Activated naive CD4-positive, alpha-beta T cell treated with anti-CD3 and anti-CD28 coated beads, Interleukin-2, amount 50 U/mL, for 24 hours (primary cell): ENCODE measurements at regions not wholly inside any gene's neighbourhood (a gene's known extent, or its start where the extent isn't known, plus 50 kb on each side); places are given as distances from the start of the nearest gene placed in this dataset.

Source experiments
- H3K27ac Mint-ChIP-seq: one replicate; pipeline ENCODE4 v1.8.0; 2021; ENCODE audit warnings: mild to moderate bottlenecking, mixed read lengths
- H3K27me3 Mint-ChIP-seq: one replicate; pipeline ENCODE4 v1.8.0; 2021; ENCODE audit warnings: mixed read lengths
- H3K36me3 Mint-ChIP-seq: one replicate; pipeline ENCODE4 v1.8.0; 2021; ENCODE audit warnings: mixed read lengths
- H3K4me1 Mint-ChIP-seq: one replicate; pipeline ENCODE4 v1.8.0; 2021; ENCODE audit warnings: mixed read lengths
- H3K4me3 Mint-ChIP-seq: one replicate; pipeline ENCODE4 v1.8.0; 2021; ENCODE audit warnings: mild to moderate bottlenecking, mixed read lengths
- H3K9me3 Mint-ChIP-seq: one replicate; pipeline ENCODE4 v1.8.0; 2021; ENCODE audit warnings: mixed read lengths

- no peaks in the 10 kb centered on the region for H3K36me3 Mint-ChIP-seq
- no peaks in the 10 kb centered on the region for H3K27me3 Mint-ChIP-seq
- no peak overlapping the region for H3K27ac Mint-ChIP-seq
- H3K4me3 Mint-ChIP-seq, result no peak overlapping the region
- peaks cover 4% of the 10 kb centered on the region for H3K4me1 Mint-ChIP-seq
- H3K9me3 Mint-ChIP-seq, result no peaks in the 10 kb centered on the region
Measured at GRCh38 chr10:118844731-118845521, 90.2 kb upstream of the CACUL1 start.

- H3K9me3 Mint-ChIP-seq, result no peaks in the 10 kb centered on the region
- H3K36me3 Mint-ChIP-seq, result no peaks in the 10 kb centered on the region
- no peaks in the 10 kb centered on the region for H3K27me3 Mint-ChIP-seq
- no peaks in the 10 kb centered on the region for H3K4me1 Mint-ChIP-seq
- no peak overlapping the region for H3K27ac Mint-ChIP-seq
- no peak overlapping the region for H3K4me3 Mint-ChIP-seq
Measured at GRCh38 chr10:118845776-118846175, 91.0 kb upstream of the CACUL1 start.

- Mint-ChIP-seq H3K36me3 (no peaks in the 10 kb centered on the region), H3K9me3 (no peaks in the 10 kb centered on the region), H3K27ac (no peak overlapping the region), H3K4me3 (no peak overlapping the region), H3K4me1 (no peaks in the 10 kb centered on the region), H3K27me3 (peaks cover 2% of the 10 kb centered on the region)
Measured at GRCh38 chr10:118850418-118851061, 95.8 kb upstream of the CACUL1 start.

GRCh38 chr10:118851062-118852035 lies 96.6 kb upstream of the CACUL1 start:
- Mint-ChIP-seq H3K4me1 (no peaks in the 10 kb centered on the region), H3K36me3 (no peaks in the 10 kb centered on the region)

GRCh38 chr10:118853916-118854315 lies 99.1 kb upstream of the CACUL1 start:
- no peaks in the 10 kb centered on the region for H3K36me3 Mint-ChIP-seq
- H3K27me3 Mint-ChIP-seq, result peaks cover 2% of the 10 kb centered on the region
- no peak overlapping the region for H3K4me3 Mint-ChIP-seq
- H3K27ac Mint-ChIP-seq, result no peak overlapping the region
- no peaks in the 10 kb centered on the region for H3K9me3 Mint-ChIP-seq
- no peaks in the 10 kb centered on the region for H3K4me1 Mint-ChIP-seq

More at GRCh38 chr10:118851062-118852035, 96.6 kb upstream of the CACUL1 start:
- Mint-ChIP-seq H3K9me3 (no peaks in the 10 kb centered on the region), H3K4me3 (no peak overlapping the region), H3K27ac (no peak overlapping the region), H3K27me3 (peaks cover 2% of the 10 kb centered on the region)

GRCh38 chr10:118856106-118856505 lies 101.3 kb upstream of the CACUL1 start:
- no peak overlapping the region for H3K4me3 Mint-ChIP-seq
- peaks cover 2% of the 10 kb centered on the region for H3K27me3 Mint-ChIP-seq
- H3K4me1 Mint-ChIP-seq, result no peaks in the 10 kb centered on the region
- no peak overlapping the region for H3K27ac Mint-ChIP-seq
- no peaks in the 10 kb centered on the region for H3K9me3 Mint-ChIP-seq
- H3K36me3 Mint-ChIP-seq, result no peaks in the 10 kb centered on the region

- H3K4me1 Mint-ChIP-seq, result no peaks in the 10 kb centered on the region
- no peak overlapping the region for H3K4me3 Mint-ChIP-seq
- H3K9me3 Mint-ChIP-seq, result peaks cover 4% of the 10 kb centered on the region
- H3K27ac Mint-ChIP-seq, result no peak overlapping the region
- H3K36me3 Mint-ChIP-seq, result no peaks in the 10 kb centered on the region
- peaks cover 6% of the 10 kb centered on the region for H3K27me3 Mint-ChIP-seq
Measured at GRCh38 chr10:118865998-118866693, 111.4 kb upstream of the CACUL1 start.

- H3K27ac Mint-ChIP-seq, result no peak overlapping the region
- no peaks in the 10 kb centered on the region for H3K4me1 Mint-ChIP-seq
- no peak overlapping the region for H3K4me3 Mint-ChIP-seq
- H3K27me3 Mint-ChIP-seq, result peaks cover 7% of the 10 kb centered on the region
- no peaks in the 10 kb centered on the region for H3K36me3 Mint-ChIP-seq
- no peaks in the 10 kb centered on the region for H3K9me3 Mint-ChIP-seq
Measured at GRCh38 chr10:118867768-118868167, 113.0 kb upstream of the CACUL1 start.

- Mint-ChIP-seq H3K27ac (no peak overlapping the region), H3K4me3 (no peak overlapping the region), H3K27me3 (peaks cover 7% of the 10 kb centered on the region), H3K9me3 (no peaks in the 10 kb centered on the region), H3K4me1 (no peaks in the 10 kb centered on the region), H3K36me3 (no peaks in the 10 kb centered on the region)
Measured at GRCh38 chr10:118868589-118868988, 113.8 kb upstream of the CACUL1 start.

- Mint-ChIP-seq H3K9me3 (peaks cover 6% of the 10 kb centered on the region), H3K27me3 (peaks cover 20% of the 10 kb centered on the region), H3K27ac (no peak overlapping the region), H3K36me3 (peaks cover 4% of the 10 kb centered on the region), H3K4me1 (no peaks in the 10 kb centered on the region), H3K4me3 (no peak overlapping the region)
Measured at GRCh38 chr10:118870467-118871243, 115.9 kb upstream of the CACUL1 start.

GRCh38 chr10:118871244-118871865 lies 116.6 kb upstream of the CACUL1 start:
- H3K27ac Mint-ChIP-seq, result no peak overlapping the region
- H3K4me3 Mint-ChIP-seq, result no peak overlapping the region
- H3K4me1 Mint-ChIP-seq, result no peaks in the 10 kb centered on the region
- H3K27me3 Mint-ChIP-seq, result peaks cover 24% of the 10 kb centered on the region
- H3K36me3 Mint-ChIP-seq, result peaks cover 4% of the 10 kb centered on the region
- H3K9me3 Mint-ChIP-seq, result peaks cover 12% of the 10 kb centered on the region

- Mint-ChIP-seq H3K9me3 (peaks cover 22% of the 10 kb centered on the region), H3K27ac (no peak overlapping the region), H3K4me3 (no peak overlapping the region), H3K36me3 (peaks cover 6% of the 10 kb centered on the region), H3K4me1 (no peaks in the 10 kb centered on the region), H3K27me3 (peaks cover 25% of the 10 kb centered on the region)
Measured at GRCh38 chr10:118873091-118873737, 118.4 kb upstream of the CACUL1 start.

- peaks cover 22% of the 10 kb centered on the region for H3K9me3 Mint-ChIP-seq
- no peaks in the 10 kb centered on the region for H3K4me1 Mint-ChIP-seq
- H3K36me3 Mint-ChIP-seq, result peaks cover 6% of the 10 kb centered on the region
- H3K4me3 Mint-ChIP-seq, result no peak overlapping the region
- peaks cover 25% of the 10 kb centered on the region for H3K27me3 Mint-ChIP-seq
- H3K27ac Mint-ChIP-seq, result no peak overlapping the region
Measured at GRCh38 chr10:118873738-118874105, 119.0 kb upstream of the CACUL1 start.

- peaks cover 6% of the 10 kb centered on the region for H3K36me3 Mint-ChIP-seq
- H3K27me3 Mint-ChIP-seq, result peaks cover 25% of the 10 kb centered on the region
- no peaks in the 10 kb centered on the region for H3K4me1 Mint-ChIP-seq
- H3K27ac Mint-ChIP-seq, result no peak overlapping the region
- no peak overlapping the region for H3K4me3 Mint-ChIP-seq
- peaks cover 22% of the 10 kb centered on the region for H3K9me3 Mint-ChIP-seq
Measured at GRCh38 chr10:118874171-118874570, 119.4 kb upstream of the CACUL1 start.
